Thyroid gland (tissue), 4 donors: ENCODE measurements at regions not wholly inside any gene's neighbourhood (a gene's known extent, or its start where the extent isn't known, plus 50 kb on each side); places are given as distances from the start of the nearest gene placed in this dataset.

Source experiments
- CTCF ChIP-seq, 6 experiments: fragments of 200-600 bp in 3 of 6; fragments of 450-650 bp in 3 of 6; sonication (generic) in 3 of 6; IDR thresholded peaks; one replicate each; pipeline ENCODE4 v1.5.1; 2016 to 2019; ENCODE audit warnings: antibody characterized with exemption in 6 of 6, mild to moderate bottlenecking in 2 of 6, inconsistent platforms in 1 of 6, moderate library complexity in 1 of 6
- POLR2A ChIP-seq, 2 donors: fragments of 450-650 bp; IDR thresholded peaks; one replicate each; pipeline ENCODE4 v1.6.1; 2017; ENCODE audit warnings: antibody characterized with exemption in 2 of 2, mild to moderate bottlenecking in 2 of 2, moderate library complexity in 1 of 2

- TF ChIP-seq POLR2A (IDR thresholded peaks at IDR 0.05) (no peak), CTCF (IDR thresholded peaks at IDR 0.05) (no peak)
These were observed 277.3 kb upstream of the NR2F2 start for GRCh38 chr15:96053031-96053780.
